Left ventricle myocardium superior (tissue), 1 donor: ENCODE measurements at regions not wholly inside any gene's neighbourhood (a gene's known extent, or its start where the extent isn't known, plus 50 kb on each side); places are given as distances from the start of the nearest gene placed in this dataset.

Source experiments
- ATAC-seq: fragments of 200-7000 bp; cut with Tn5 transposase; one replicate; pipeline ENCODE4 v1.9.1; 2020; ENCODE audit warnings: mild to moderate bottlenecking, moderate library complexity
- DNase-seq: peaks from one replicate; pipeline ENCODE4 v3.0.0-alpha.2; 2020
- intact Hi-C: fragments of 100-400 bp; cut with micrococcal nuclease; formaldehyde crosslinking; loops from one replicate; pipeline ENCODE4 v1.11.0; 2022
- donor health status: DM: no; HTN: yes; CAD: no; lungs with severe emphysema.

- ATAC-seq (no peak), DNase-seq (no peak)
- intact Hi-C loops, result no loop called here
These were observed 58.4 kb downstream of the HMHB1 start for GRCh38 chr5:143870362-143870761.

- intact Hi-C loops, result no loop called here
- ATAC-seq, result no peak
- no peak for DNase-seq
These were observed 59.1 kb downstream of the HMHB1 start for GRCh38 chr5:143870871-143871632.

GRCh38 chr5:143871672-143872071 is 59.7 kb downstream of the HMHB1 start:
- DNase-seq, result no peak
- no peak for ATAC-seq
- intact Hi-C loops, result no loop called here

GRCh38 chr5:143874312-143874711 is 62.4 kb downstream of the HMHB1 start:
- intact Hi-C loops, result no loop called here
- ATAC-seq, result no peak
- DNase-seq, result no peak

GRCh38 chr5:143877196-143877595 is 65.2 kb downstream of the HMHB1 start:
- ATAC-seq, result no peak
- intact Hi-C loops, result no loop called here
- DNase-seq, result no peak

- DNase-seq, result no peak
These were observed 66.5 kb downstream of the HMHB1 start for GRCh38 chr5:143878430-143878829.

GRCh38 chr5:143879646-143880045 is 67.7 kb downstream of the HMHB1 start:
- intact Hi-C loops, result no loop called here
- no peak for ATAC-seq
- no peak for DNase-seq

More at GRCh38 chr5:143878430-143878829, 66.5 kb downstream of the HMHB1 start:
- ATAC-seq, result no peak
- intact Hi-C loops, result no loop called here

- ATAC-seq, result no peak
- DNase-seq, result no peak
- intact Hi-C loops, result no loop called here
These were observed 68.2 kb downstream of the HMHB1 start for GRCh38 chr5:143880178-143880577.

GRCh38 chr5:143882520-143882919 is 70.6 kb downstream of the HMHB1 start:
- ATAC-seq, result no peak
- no peak for DNase-seq

GRCh38 chr5:143886096-143886495 is 74.1 kb downstream of the HMHB1 start:
- ATAC-seq (no peak), DNase-seq (no peak)
- intact Hi-C loops, result no loop called here

More at GRCh38 chr5:143882520-143882919, 70.6 kb downstream of the HMHB1 start:
- intact Hi-C loops, result no loop called here

GRCh38 chr5:143886651-143887638 is 75.0 kb downstream of the HMHB1 start:
- peak; percentile 70 for ATAC-seq
- intact Hi-C loops, result no loop called here
- peak; percentile 70 for DNase-seq

GRCh38 chr5:143887903-143888665 is 76.1 kb downstream of the HMHB1 start:
- ATAC-seq, result peak; percentile 67
- intact Hi-C loops, result no loop called here
- DNase-seq, result no peak

- DNase-seq, result no peak
- no peak for ATAC-seq
- intact Hi-C loops, result no loop called here
These were observed 77.0 kb downstream of the HMHB1 start for GRCh38 chr5:143888912-143889311.

GRCh38 chr5:143889986-143890385 is 78.0 kb downstream of the HMHB1 start:
- DNase-seq, result no peak
- intact Hi-C loops, result no loop called here
- ATAC-seq, result no peak

GRCh38 chr5:143890487-143890886 is 78.5 kb downstream of the HMHB1 start:
- DNase-seq (no peak), ATAC-seq (no peak)
- intact Hi-C loops, result no loop called here

- DNase-seq (no peak), ATAC-seq (no peak)
- intact Hi-C loops, result no loop called here
These were observed 80.3 kb downstream of the HMHB1 start for GRCh38 chr5:143892271-143892670.

GRCh38 chr5:143892908-143893307 is 80.9 kb downstream of the HMHB1 start:
- DNase-seq (no peak), ATAC-seq (no peak)
- intact Hi-C loops, result no loop called here

GRCh38 chr5:143893638-143894037 is 81.7 kb downstream of the HMHB1 start:
- intact Hi-C loops, result no loop called here
- ATAC-seq (peak; percentile 65), DNase-seq (no peak)

- ATAC-seq (no peak), DNase-seq (no peak)
- intact Hi-C loops, result no loop called here
These were observed 84.6 kb downstream of the HMHB1 start for GRCh38 chr5:143896516-143896915.

- DNase-seq (no peak), ATAC-seq (no peak)
- intact Hi-C loops, result no loop called here
These were observed 85.0 kb downstream of the HMHB1 start for GRCh38 chr5:143896966-143897365.
